AG10803 (cell line): ENCODE measurements at regions not wholly inside any gene's neighbourhood (a gene's known extent, or its start where the extent isn't known, plus 50 kb on each side); places are given as distances from the start of the nearest gene placed in this dataset.

Experiments
- DNase-seq: peaks from one replicate; pipeline ENCODE4 v3.0.0; 2010; ENCODE audit warnings: low read depth
- H3K4me3 ChIP-seq: 2 replicates; pipeline ENCODE4 v1.5.1; 2011; ENCODE audit warnings: mild to moderate bottlenecking, low read length, control low read depth
- CTCF ChIP-seq: conservative IDR thresholded peaks from 2 replicates; pipeline ENCODE4 v1.5.1; 2011; ENCODE audit warnings: mild to moderate bottlenecking, low read length, control low read depth, inconsistent platforms

GRCh38 chr19:46921071-46921470 lies 60.3 kb downstream of the ARHGAP35 start:
- DNase-seq: no peak
- no peak overlapping the region for H3K4me3 ChIP-seq
- TF ChIP-seq CTCF: no peak

- DNase-seq: no peak
- no peak overlapping the region for H3K4me3 ChIP-seq
- TF ChIP-seq CTCF: no peak
Observed at GRCh38 chr19:46922465-46922864, 61.7 kb downstream of the ARHGAP35 start.

GRCh38 chr19:46924874-46925547 lies 64.2 kb downstream of the ARHGAP35 start:
- peak; percentile 35 for DNase-seq
- no peak for TF ChIP-seq CTCF
- H3K4me3 ChIP-seq: no peak overlapping the region

- no peak for TF ChIP-seq CTCF
- H3K4me3 ChIP-seq: no peak overlapping the region
Observed at GRCh38 chr19:46925548-46925950, 64.8 kb downstream of the ARHGAP35 start.

GRCh38 chr19:46926170-46927071 lies 65.6 kb downstream of the ARHGAP35 start:
- H3K4me3 ChIP-seq: no peak overlapping the region
- no peak for TF ChIP-seq CTCF
- no peak for DNase-seq

More at GRCh38 chr19:46925548-46925950, 64.8 kb downstream of the ARHGAP35 start:
- no peak for DNase-seq

- no peak for TF ChIP-seq CTCF
- DNase-seq: no peak
- no peak overlapping the region for H3K4me3 ChIP-seq
Observed at GRCh38 chr19:46927106-46927505, 66.3 kb downstream of the ARHGAP35 start.
